HEK293T (cell line): ENCODE measurements at regions not wholly inside any gene's neighbourhood (a gene's known extent, or its start where the extent isn't known, plus 50 kb on each side); places are given as distances from the start of the nearest gene placed in this dataset.

ENCODE experiments used
- FOXA1 ChIP-seq: fragments of 450-650 bp; IDR thresholded peaks from 2 replicates; pipeline ENCODE4 v1.6.1; 2016; ENCODE audit warnings: mild to moderate bottlenecking
- FOXM1 ChIP-seq: fragments of 450-650 bp; IDR thresholded peaks from 2 replicates; pipeline ENCODE4 v1.6.1; 2017; ENCODE audit warnings: mild to moderate bottlenecking, borderline replicate concordance
- SUZ12 ChIP-seq: fragments of 450-650 bp; IDR thresholded peaks from 2 replicates; pipeline ENCODE4 v1.6.1; 2016; ENCODE audit warnings: mild to moderate bottlenecking
- ZNF384 ChIP-seq: fragments of 450-650 bp; IDR thresholded peaks from 2 replicates; pipeline ENCODE4 v1.6.1; 2016

DNA sequence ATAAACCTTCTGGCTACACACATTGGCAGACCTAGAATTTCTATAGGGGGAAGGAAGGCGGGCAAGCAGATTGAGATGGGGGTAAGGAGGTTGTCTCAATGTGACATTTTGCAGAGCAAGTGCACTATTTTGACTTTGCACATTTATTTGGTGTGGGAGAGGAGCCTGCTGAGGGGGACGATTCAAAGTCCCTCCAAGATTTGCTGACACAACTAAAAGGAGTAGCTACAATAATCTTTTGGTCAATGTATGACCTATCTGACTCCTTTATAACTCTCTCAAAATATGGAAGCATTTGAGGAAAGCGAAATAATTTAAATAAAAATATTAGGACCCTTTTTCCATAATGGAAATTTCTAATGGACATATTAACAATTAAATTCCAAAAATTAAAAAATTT, 274.9 kb upstream of the PPARGC1A start:
- TF ChIP-seq FOXA1: no peak
- TF ChIP-seq ZNF384: no peak
- no peak for TF ChIP-seq FOXM1
- no peak for TF ChIP-seq SUZ12
